ENCODE measurements at regions not wholly inside any gene's neighbourhood (a gene's known extent, or its start where the extent isn't known, plus 50 kb on each side); places are given as distances from the start of the nearest gene placed in this dataset.
A peak's percentile ranks its signal among the peaks of the same experiment; 100 is the strongest.
"Not testable (repeated sequence)": the region's sequence is repeated elsewhere in the genome, so short reads cannot be mapped to it uniquely, and the experiment has no call there.

DNA sequence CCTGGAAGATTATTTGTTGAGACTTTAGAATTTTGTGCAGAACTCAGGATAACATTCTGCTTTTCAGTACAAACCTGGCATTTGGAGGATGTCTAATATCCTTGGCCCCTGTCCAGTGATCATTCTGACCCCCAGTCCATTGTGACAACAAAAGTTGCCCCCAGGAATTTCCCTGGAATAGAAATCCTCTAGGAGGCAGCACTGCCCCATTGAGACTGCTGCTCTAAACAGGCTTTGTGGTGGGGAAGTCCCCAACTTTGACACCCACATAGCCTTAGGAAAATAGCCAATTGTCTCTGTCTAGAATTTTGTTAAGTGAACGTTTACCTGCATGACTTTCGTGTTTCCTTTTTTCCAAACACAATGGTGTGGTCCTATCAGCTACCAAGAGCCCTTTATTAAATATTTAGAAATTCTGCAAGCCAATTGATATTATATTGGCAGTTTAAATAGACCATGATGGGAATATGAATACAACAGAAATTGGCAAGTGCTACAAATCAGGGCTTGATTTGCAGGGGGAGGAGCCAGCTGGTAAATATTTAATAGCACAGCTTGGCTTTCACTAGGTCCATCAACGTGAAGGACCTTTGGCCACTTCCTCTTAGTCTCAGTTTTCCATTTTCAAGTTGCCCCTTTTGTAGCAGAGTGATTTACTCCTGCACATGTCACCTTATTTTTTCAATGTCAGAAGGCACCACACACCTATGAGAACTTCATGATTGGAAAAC is 451.7 kb downstream of the EFNB2 start:
- ChIA-PET POLR2A (no interaction called here), CTCF (interaction anchor here (0.6 to 1.8 kb wide), 9 partner anchors 9 to 917 kb away, joined by 3 to 7 read pairs (median 4); no protein-coding TSS in a partner anchor)
- TF ChIP-seq, protein P1, sequence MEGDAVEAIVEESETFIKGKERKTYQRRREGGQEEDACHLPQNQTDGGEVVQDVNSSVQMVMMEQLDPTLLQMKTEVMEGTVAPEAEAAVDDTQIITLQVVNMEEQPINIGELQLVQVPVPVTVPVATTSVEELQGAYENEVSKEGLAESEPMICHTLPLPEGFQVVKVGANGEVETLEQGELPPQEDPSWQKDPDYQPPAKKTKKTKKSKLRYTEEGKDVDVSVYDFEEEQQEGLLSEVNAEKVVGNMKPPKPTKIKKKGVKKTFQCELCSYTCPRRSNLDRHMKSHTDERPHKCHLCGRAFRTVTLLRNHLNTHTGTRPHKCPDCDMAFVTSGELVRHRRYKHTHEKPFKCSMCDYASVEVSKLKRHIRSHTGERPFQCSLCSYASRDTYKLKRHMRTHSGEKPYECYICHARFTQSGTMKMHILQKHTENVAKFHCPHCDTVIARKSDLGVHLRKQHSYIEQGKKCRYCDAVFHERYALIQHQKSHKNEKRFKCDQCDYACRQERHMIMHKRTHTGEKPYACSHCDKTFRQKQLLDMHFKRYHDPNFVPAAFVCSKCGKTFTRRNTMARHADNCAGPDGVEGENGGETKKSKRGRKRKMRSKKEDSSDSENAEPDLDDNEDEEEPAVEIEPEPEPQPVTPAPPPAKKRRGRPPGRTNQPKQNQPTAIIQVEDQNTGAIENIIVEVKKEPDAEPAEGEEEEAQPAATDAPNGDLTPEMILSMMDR (IDR thresholded peaks at IDR 0.05; ENCODE audit: insufficient read depth, low read depth, low read length): peak; percentile 77
- DNase-seq (ENCODE audit: low read depth): no peak
- Histone ChIP-seq H3K27me3 (ENCODE audit: control insufficient read depth, insufficient read depth, low read length) (no peaks in the 10 kb centered on the region), H3K36me3 (ENCODE audit: control insufficient read depth, insufficient read depth, low read length) (no peaks in the 10 kb centered on the region), H3K4me3 (ENCODE audit: low read depth, low read length) (no peak overlapping the region)

DNA sequence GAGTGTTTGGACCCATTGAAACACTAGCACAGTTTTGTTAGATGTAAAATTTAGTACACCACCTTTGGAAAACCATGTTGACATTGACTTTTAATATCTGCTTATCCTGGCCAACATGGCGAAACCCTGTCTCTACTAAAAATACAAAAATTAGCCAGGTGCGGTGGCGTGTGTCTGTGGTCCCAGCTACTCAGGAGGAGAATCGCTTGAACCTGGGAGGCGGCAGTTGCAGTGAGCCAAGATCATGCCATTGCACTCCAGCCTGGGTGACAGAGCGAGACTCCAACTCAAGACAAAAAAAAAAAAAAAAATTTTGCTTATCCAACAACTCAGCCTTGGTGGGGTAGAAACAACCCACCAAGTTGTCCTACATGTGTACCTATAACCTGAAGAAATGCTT is 454.2 kb downstream of the EFNB2 start:
- DNase-seq (ENCODE audit: low read depth); H3K27me3 ChIP-seq (ENCODE audit: control insufficient read depth, insufficient read depth, low read length); H3K36me3 ChIP-seq (ENCODE audit: control insufficient read depth, insufficient read depth, low read length); H3K4me3 ChIP-seq (ENCODE audit: low read depth, low read length); POLR2A ChIA-PET: not testable (repeated sequence)
- CTCF ChIA-PET: interaction anchor here (1.4 kb wide), 2 partner anchors 217 to 442 kb away, joined by 3 to 4 read pairs; no protein-coding TSS in a partner anchor

DNA sequence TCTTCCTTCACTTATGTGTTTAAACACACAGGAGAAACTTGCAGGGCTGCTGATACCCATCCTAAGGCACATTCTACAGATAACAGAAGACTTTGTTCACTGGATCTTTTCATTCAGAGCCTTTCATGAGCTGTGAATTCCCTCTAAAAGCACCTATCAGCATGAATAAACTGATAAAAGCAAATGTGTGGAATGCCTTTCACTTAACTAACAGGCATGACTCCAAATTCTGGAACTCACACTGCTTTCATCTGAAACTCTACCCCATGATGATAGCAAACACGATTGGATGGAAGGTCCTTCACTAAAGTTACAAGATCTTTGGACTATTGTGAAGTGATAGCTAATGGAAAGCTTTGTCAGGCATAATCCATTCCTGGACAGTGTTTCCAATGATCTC is 457.3 kb downstream of the EFNB2 start:
- TF ChIP-seq, protein P1 (IDR thresholded peaks at IDR 0.05; ENCODE audit: insufficient read depth, low read depth, low read length): no peak
- Histone ChIP-seq H3K4me3 (ENCODE audit: low read depth, low read length) (no peak overlapping the region), H3K36me3 (ENCODE audit: control insufficient read depth, insufficient read depth, low read length) (no peaks in the 10 kb centered on the region), H3K27me3 (ENCODE audit: control insufficient read depth, insufficient read depth, low read length) (no peaks in the 10 kb centered on the region; the same call in 1 of the 2 replicates)
- CTCF ChIA-PET: no interaction called here
- no peak for DNase-seq (ENCODE audit: low read depth)
- POLR2A ChIA-PET: no interaction called here

DNA sequence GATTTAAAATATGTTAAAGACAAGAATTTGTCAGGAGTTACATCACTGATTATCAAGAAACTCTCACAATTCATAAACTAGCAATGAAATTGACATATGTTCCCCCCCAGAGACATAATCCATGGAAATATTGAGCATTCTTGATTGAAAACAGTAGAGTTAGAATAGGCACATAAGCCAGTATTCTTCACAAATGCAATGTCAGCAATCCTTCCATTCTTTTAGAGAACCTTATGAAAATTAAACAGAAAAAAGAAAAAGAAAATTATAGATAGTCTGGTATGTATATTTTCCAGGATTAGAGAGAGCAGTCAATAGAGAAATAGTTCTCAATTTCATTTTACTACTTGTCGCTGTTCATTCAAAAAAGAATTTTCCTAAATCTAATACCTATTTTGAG is 458.4 kb downstream of the EFNB2 start:
- Histone ChIP-seq H3K27me3 (ENCODE audit: control insufficient read depth, insufficient read depth, low read length) (no peaks in the 10 kb centered on the region; the same call in 1 of the 2 replicates), H3K36me3 (ENCODE audit: control insufficient read depth, insufficient read depth, low read length) (no peaks in the 10 kb centered on the region), H3K4me3 (ENCODE audit: low read depth, low read length) (no peak overlapping the region)
- CTCF ChIA-PET: no interaction called here
- TF ChIP-seq, protein P1 (IDR thresholded peaks at IDR 0.05; ENCODE audit: insufficient read depth, low read depth, low read length): no peak
- POLR2A ChIA-PET: no interaction called here
- no peak for DNase-seq (ENCODE audit: low read depth)

DNA sequence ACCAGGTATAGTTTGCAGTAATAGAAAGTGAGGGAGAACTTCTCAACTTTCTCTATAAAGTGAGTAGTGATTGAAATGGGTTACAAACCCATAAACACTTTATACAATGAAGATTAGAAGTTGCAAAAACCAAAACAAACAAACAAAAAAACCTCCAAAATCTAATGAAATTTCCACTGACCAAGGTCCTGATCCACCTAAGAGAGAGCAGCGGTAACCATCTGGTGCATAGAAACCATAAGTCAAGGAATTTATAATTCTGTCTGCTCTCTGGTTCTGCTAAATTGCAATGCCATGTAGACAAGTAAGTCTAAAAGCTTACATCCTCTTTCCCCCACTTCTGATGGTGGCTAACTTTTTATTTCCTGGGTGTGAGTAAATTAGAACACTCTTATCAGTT is 463.4 kb downstream of the EFNB2 start:
- H3K4me3 ChIP-seq (ENCODE audit: low read depth, low read length): no peak overlapping the region
- TF ChIP-seq, protein P1 (IDR thresholded peaks at IDR 0.05; ENCODE audit: insufficient read depth, low read depth, low read length): no peak
- CTCF ChIA-PET: no interaction called here
- H3K27me3 ChIP-seq (ENCODE audit: control insufficient read depth, insufficient read depth, low read length): no peaks in the 10 kb centered on the region; the same call in 1 of the 2 replicates
- no peaks in the 10 kb centered on the region for H3K36me3 ChIP-seq (ENCODE audit: control insufficient read depth, insufficient read depth, low read length)
- POLR2A ChIA-PET: no interaction called here
- DNase-seq (ENCODE audit: low read depth): no peak

All from BJ (cell line).